ENCODE measurements at regions not wholly inside any gene's neighbourhood (a gene's known extent, or its start where the extent isn't known, plus 50 kb on each side); places are given as distances from the start of the nearest gene placed in this dataset.

DNA sequence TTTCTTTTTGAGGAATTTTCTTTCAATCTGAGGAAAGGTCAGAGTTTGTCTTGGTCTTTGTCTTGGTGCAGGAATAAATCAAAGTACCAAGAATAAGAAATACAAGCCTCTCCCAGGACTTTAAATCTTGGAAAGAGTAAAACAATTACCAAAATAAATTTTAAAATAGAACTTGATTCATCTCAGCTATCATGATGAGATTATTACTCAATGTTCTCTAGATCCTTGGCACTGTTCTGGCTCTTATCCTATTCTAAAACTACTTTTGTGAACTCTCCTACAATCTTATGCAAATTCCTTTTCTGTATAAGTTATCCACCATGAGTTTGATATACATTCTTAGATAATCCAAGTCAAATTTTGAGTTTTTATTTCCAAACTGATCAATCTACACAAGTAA is 464.3 kb downstream of the PPARGC1A start:
- Histone ChIP-seq H3K18ac (ENCODE audit: insufficient read length, low read depth, low read length) (no peak overlapping the region), H3K27me3 (ENCODE audit: insufficient read depth, low read length) (no peaks in the 10 kb centered on the region), H3K27ac (ENCODE audit: insufficient read length, low read depth, low read length) (no peak overlapping the region), H3K56ac (ENCODE audit: insufficient read length, low read depth, low read length) (no peak overlapping the region), H3K4ac (ENCODE audit: low read depth, low read length) (no peak overlapping the region), H3K14ac (ENCODE audit: insufficient read depth, low read length) (no peak overlapping the region), H3K79me2 (ENCODE audit: insufficient read depth, low read length) (no peaks in the 10 kb centered on the region), H2BK20ac (ENCODE audit: low read depth, low read length, poor library complexity, severe bottlenecking) (no peak overlapping the region), H3K9me3 (ENCODE audit: control insufficient read depth, low read depth, low read length) (no peaks in the 10 kb centered on the region), H3K9ac (ENCODE audit: extremely low read depth, insufficient read length, low read length) (no peak overlapping the region), H4K8ac (replicated peaks; ENCODE audit: insufficient read length, low read depth, low read length) (no peak overlapping the region), H4K91ac (ENCODE audit: insufficient read length, low read depth, low read length) (no peak overlapping the region), H2BK5ac (ENCODE audit: insufficient read length, low read length) (no peak overlapping the region), H4K5ac (ENCODE audit: insufficient read length, low read depth, low read length) (no peak overlapping the region), H2BK15ac (ENCODE audit: low read depth, low read length) (no peak overlapping the region), H3K23ac (ENCODE audit: insufficient read length, low read depth, low read length) (no peak overlapping the region), H3K4me2 (ENCODE audit: insufficient read depth, insufficient read length, low read length) (no peak overlapping the region), H3K4me1 (ENCODE audit: insufficient read depth, low read length) (peaks cover 7% of the 10 kb centered on the region; the same call in 1 of the 2 replicates), H3K79me1 (ENCODE audit: insufficient read depth, low read depth, low read length, poor library complexity, severe bottlenecking) (no peaks in the 10 kb centered on the region), H2BK12ac (ENCODE audit: insufficient read length, low read depth, low read length) (no peak overlapping the region), H3T11ph (ENCODE audit: low read length) (no peak overlapping the region), H3K23me2 (ENCODE audit: insufficient read length, low read depth, low read length, poor library complexity, severe bottlenecking) (no peaks in the 10 kb centered on the region), H2BK120ac (ENCODE audit: low read depth, low read length, poor library complexity, severe bottlenecking) (no peak overlapping the region), H4K20me1 (ENCODE audit: control insufficient read depth, insufficient read depth, insufficient read length) (no peaks in the 10 kb centered on the region), H2AK5ac (ENCODE audit: insufficient read length, low read length) (no peak overlapping the region), H2AFZ (ENCODE audit: low read length) (no peak overlapping the region)
- TF ChIP-seq, protein P1, sequence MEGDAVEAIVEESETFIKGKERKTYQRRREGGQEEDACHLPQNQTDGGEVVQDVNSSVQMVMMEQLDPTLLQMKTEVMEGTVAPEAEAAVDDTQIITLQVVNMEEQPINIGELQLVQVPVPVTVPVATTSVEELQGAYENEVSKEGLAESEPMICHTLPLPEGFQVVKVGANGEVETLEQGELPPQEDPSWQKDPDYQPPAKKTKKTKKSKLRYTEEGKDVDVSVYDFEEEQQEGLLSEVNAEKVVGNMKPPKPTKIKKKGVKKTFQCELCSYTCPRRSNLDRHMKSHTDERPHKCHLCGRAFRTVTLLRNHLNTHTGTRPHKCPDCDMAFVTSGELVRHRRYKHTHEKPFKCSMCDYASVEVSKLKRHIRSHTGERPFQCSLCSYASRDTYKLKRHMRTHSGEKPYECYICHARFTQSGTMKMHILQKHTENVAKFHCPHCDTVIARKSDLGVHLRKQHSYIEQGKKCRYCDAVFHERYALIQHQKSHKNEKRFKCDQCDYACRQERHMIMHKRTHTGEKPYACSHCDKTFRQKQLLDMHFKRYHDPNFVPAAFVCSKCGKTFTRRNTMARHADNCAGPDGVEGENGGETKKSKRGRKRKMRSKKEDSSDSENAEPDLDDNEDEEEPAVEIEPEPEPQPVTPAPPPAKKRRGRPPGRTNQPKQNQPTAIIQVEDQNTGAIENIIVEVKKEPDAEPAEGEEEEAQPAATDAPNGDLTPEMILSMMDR (conservative IDR thresholded peaks at IDR 0.05) = no peak
- DNase-seq = no peak
- no peak overlapping the region for H3K4me3 Mint-ChIP-seq
- H3K27me3 Mint-ChIP-seq (ENCODE audit: low read depth) = no peaks in the 10 kb centered on the region; the same call in 1 of the 2 replicates
- H3K9me3 Mint-ChIP-seq = peaks cover 1 to 4% of the 10 kb centered on the region in 2 experiments; a peak in 2 of 5 replicates
- peaks cover 26 to 27% of the 10 kb centered on the region in 2 experiments for H3K4me1 Mint-ChIP-seq
- peak overlapping the region in 1 of 3 experiments; percentile 71; a peak in 1 of 7 replicates for H3K27ac Mint-ChIP-seq
- H3K36me3 Mint-ChIP-seq (ENCODE audit: insufficient read depth in 1 of 3, low read depth in 3 of 3) = peaks cover 0 to 10% (median 4%) of the 10 kb centered on the region in 3 experiments; a peak in 5 of 7 replicates
